ENCODE measurements at regions not wholly inside any gene's neighbourhood (a gene's known extent, or its start where the extent isn't known, plus 50 kb on each side); places are given as distances from the start of the nearest gene placed in this dataset.

DNA sequence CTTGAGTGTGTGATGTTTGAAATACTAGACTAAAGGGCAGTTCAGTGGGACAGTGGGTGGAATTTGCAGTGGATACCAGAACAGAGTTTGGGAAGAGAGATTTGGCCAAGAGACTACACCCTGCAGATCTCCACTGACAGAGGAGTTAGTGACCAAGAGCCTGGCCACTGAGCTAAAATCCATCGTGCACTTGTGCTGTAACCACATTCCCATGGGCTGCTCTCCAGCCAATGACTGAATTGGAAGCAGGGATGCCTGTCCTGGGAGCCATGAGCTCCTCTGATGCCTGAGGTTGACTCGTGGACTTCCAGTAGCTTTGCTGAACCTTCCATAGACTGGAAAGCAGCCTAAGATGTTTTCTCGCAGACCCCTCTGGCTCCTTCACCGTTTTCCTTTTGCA lies 296.1 kb downstream of the TRIML1 start:
- H3K9ac ChIP-seq (ENCODE audit: low read depth, low read length) = no peak overlapping the region
- H3K4ac ChIP-seq (ENCODE audit: low read depth, low read length) = 0 out of 2 replicates have a peak overlapping the region, but pooled peaks have one; percentile 29
- BruUV-seq (replicated peaks) = no TSS peak
- TF ChIP-seq POLR2A (IDR thresholded peaks at IDR 0.05; ENCODE audit: low read depth, low read length) = no peak
- TF ChIP-seq CHD1 (IDR thresholded peaks at IDR 0.05; ENCODE audit: low read depth, low read length) = no peak
- no peak for TF ChIP-seq MAFK (IDR thresholded peaks at IDR 0.05; ENCODE audit: low read depth, low read length)
- no peak for TF ChIP-seq MXI1 (IDR thresholded peaks at IDR 0.05; ENCODE audit: borderline replicate concordance, low read depth, low read length)
- no peak for TF ChIP-seq RCOR1 (IDR thresholded peaks at IDR 0.05; ENCODE audit: insufficient replicate concordance, low read length)
- TF ChIP-seq RAD21 (IDR thresholded peaks at IDR 0.05; ENCODE audit: low read length) = no peak
- TF ChIP-seq, protein P1, sequence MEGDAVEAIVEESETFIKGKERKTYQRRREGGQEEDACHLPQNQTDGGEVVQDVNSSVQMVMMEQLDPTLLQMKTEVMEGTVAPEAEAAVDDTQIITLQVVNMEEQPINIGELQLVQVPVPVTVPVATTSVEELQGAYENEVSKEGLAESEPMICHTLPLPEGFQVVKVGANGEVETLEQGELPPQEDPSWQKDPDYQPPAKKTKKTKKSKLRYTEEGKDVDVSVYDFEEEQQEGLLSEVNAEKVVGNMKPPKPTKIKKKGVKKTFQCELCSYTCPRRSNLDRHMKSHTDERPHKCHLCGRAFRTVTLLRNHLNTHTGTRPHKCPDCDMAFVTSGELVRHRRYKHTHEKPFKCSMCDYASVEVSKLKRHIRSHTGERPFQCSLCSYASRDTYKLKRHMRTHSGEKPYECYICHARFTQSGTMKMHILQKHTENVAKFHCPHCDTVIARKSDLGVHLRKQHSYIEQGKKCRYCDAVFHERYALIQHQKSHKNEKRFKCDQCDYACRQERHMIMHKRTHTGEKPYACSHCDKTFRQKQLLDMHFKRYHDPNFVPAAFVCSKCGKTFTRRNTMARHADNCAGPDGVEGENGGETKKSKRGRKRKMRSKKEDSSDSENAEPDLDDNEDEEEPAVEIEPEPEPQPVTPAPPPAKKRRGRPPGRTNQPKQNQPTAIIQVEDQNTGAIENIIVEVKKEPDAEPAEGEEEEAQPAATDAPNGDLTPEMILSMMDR (conservative IDR thresholded peaks at IDR 0.05; ENCODE audit: low read depth, low read length) = no peak
- in situ Hi-C loops (cut with MboI; ENCODE audit: low sequenced_read_pairs) (no loop called here), dilution Hi-C loops (cut with HindIII; ENCODE audit: low sequenced_read_pairs, unreplicated experiment) (no loop called here), intact Hi-C loops (cut with micrococcal nuclease) (no loop called here)
- no peak overlapping the region for H2AK5ac ChIP-seq (ENCODE audit: low read depth, low read length)
- peak; percentile 19 for DNase-seq
- no peak overlapping the region for H3K27ac ChIP-seq (ENCODE audit: insufficient read depth, low read length)
- POLR2A ChIA-PET (ENCODE audit: unreplicated experiment) = no interaction called here
- H3K4me2 ChIP-seq (ENCODE audit: low read depth, low read length) = no peak overlapping the region
- CTCF ChIA-PET = no interaction called here
- H3K14ac ChIP-seq (replicated peaks; ENCODE audit: low read depth, low read length) = no peak overlapping the region
- H2BK5ac ChIP-seq (ENCODE audit: low read depth, low read length, poor library complexity, severe bottlenecking) = no peak overlapping the region
- no peak overlapping the region for H3K18ac ChIP-seq (ENCODE audit: low read depth, low read length)
- H4K5ac ChIP-seq (ENCODE audit: low read depth, low read length) = no peak overlapping the region
- H3K9me1 ChIP-seq (ENCODE audit: insufficient read depth, low read length) = peaks cover 2% of the 10 kb centered on the region; the same call in 1 of the 2 replicates
- no peaks in the 10 kb centered on the region for H3K9me3 ChIP-seq (ENCODE audit: control insufficient read depth, insufficient read depth, low read length)
- peaks cover 3% of the 10 kb centered on the region; the same call in 1 of the 2 replicates for H3K4me1 ChIP-seq (ENCODE audit: control insufficient read depth, insufficient read depth, low read length)
- H4K8ac ChIP-seq (ENCODE audit: low read depth in 2 of 2, low read length in 2 of 2) = no peak overlapping the region
- H3K27me3 ChIP-seq (ENCODE audit: control insufficient read depth, insufficient read depth, low read length) = no peaks in the 10 kb centered on the region
- no peak overlapping the region for H3K23ac ChIP-seq (ENCODE audit: low read depth, low read length)
- no peak overlapping the region for H2AK9ac ChIP-seq (replicated peaks; ENCODE audit: low read depth, low read length, poor library complexity)
- WGBS, 2 experiments (ENCODE audit: extremely low coverage in 2 of 2, insufficient read length in 1 of 2) = no CpG with 5 or more reads among the region's 4 CpGs
- H3K79me1 ChIP-seq (ENCODE audit: low read depth in 1 of 2, low read length in 2 of 2) = no peaks in the 10 kb centered on the region
- H2AFZ ChIP-seq (replicated peaks; ENCODE audit: low read length, poor library complexity) = peak overlapping the region; percentile 46
- H4K91ac ChIP-seq (ENCODE audit: insufficient read depth, low read depth, low read length) = no peak overlapping the region
- H3K4me3 ChIP-seq (ENCODE audit: insufficient read depth, low read depth, low read length) = no peak overlapping the region
- H2BK120ac ChIP-seq (ENCODE audit: low read depth, low read length) = no peak overlapping the region
- H3K56ac ChIP-seq (ENCODE audit: extremely low read depth, insufficient read depth, low read length) = no peak overlapping the region
- no peaks in the 10 kb centered on the region for H4K20me1 ChIP-seq (ENCODE audit: insufficient read depth, low read length)
- no peaks in the 10 kb centered on the region for H3K36me3 ChIP-seq (ENCODE audit: control insufficient read depth, insufficient read depth, low read length)
- no peak overlapping the region for H2BK20ac ChIP-seq (ENCODE audit: low read depth, low read length)
- no peak for ATAC-seq (ENCODE audit: low read depth)
- H2BK15ac ChIP-seq (ENCODE audit: low read depth, low read length) = no peak overlapping the region

All from IMR-90 (cell line).